WTC11 (cell line): ENCODE measurements at regions not wholly inside any gene's neighbourhood (a gene's known extent, or its start where the extent isn't known, plus 50 kb on each side); places are given as distances from the start of the nearest gene placed in this dataset.

Experiments
- ATAC-seq: fragments of 200-7000 bp; cut with Tn5 transposase; 2 replicates; pipeline ENCODE4 v1.10.0; 2021; ENCODE audit warnings: mild to moderate bottlenecking, moderate library complexity
- CTCF ChIA-PET: fragments of 300-600 bp; sonication (Branson Sonifier 250); formaldehyde crosslinking; loops from one replicate; lab custom pipeline; 2021; ENCODE audit warnings: antibody characterized with exemption; lab: Charles Lee
- POLR2A ChIA-PET: fragments of 350-600 bp; sonication (Branson Sonifier 250); formaldehyde crosslinking; loops from one replicate; lab custom pipeline; 2021; ENCODE audit warnings: antibody characterized with exemption; lab: Charles Lee
- DNase-seq: peaks from one replicate; pipeline ENCODE4 v3.0.0; 2021; ENCODE audit warnings: low spot score
- H3K27ac Mint-ChIP-seq: 2 replicates; pipeline ENCODE4 v1.8.0; 2021; ENCODE audit warnings: mixed read lengths
- H3K27me3 Mint-ChIP-seq: 2 replicates; pipeline ENCODE4 v1.8.0; 2021; ENCODE audit warnings: low read depth, mild to moderate bottlenecking, moderate library complexity, mixed read lengths
- H3K36me3 Mint-ChIP-seq: 2 replicates; pipeline ENCODE4 v1.8.0; 2021; ENCODE audit warnings: mixed read lengths
- H3K4me1 Mint-ChIP-seq: 2 replicates; pipeline ENCODE4 v1.8.0; 2022; ENCODE audit warnings: mixed read lengths
- H3K4me3 Mint-ChIP-seq: 2 replicates; pipeline ENCODE4 v1.8.0; 2021; ENCODE audit warnings: mild to moderate bottlenecking, moderate library complexity, mixed read lengths
- H3K9me3 Mint-ChIP-seq: 2 replicates; pipeline ENCODE4 v1.8.0; 2021; ENCODE audit warnings: mixed read lengths
- ATF2 ChIP-seq: sonication (generic); formaldehyde crosslinking; IDR thresholded peaks from 2 replicates; pipeline ENCODE4 v1.8.1; 2022; ENCODE audit warnings: low read depth, missing genetic modification reagents, borderline replicate concordance
- ETV6 ChIP-seq: sonication (generic); formaldehyde crosslinking; IDR thresholded peaks from 2 replicates; pipeline ENCODE4 v1.8.1; 2022; ENCODE audit warnings: mild to moderate bottlenecking, missing genetic modification reagents
- FOXP4 ChIP-seq: sonication (generic); formaldehyde crosslinking; IDR thresholded peaks from 2 replicates; pipeline ENCODE4 v1.8.0; 2022; ENCODE audit warnings: mild to moderate bottlenecking, missing genetic modification reagents
- MYBL2 ChIP-seq: sonication (generic); formaldehyde crosslinking; IDR thresholded peaks from 2 replicates; pipeline ENCODE4 v1.8.1; 2023; ENCODE audit warnings: mild to moderate bottlenecking, moderate library complexity, missing genetic modification reagents
- OVOL2 ChIP-seq: fragments of 250-450 bp; sonication (Bioruptor Pico); IDR thresholded peaks from 2 replicates; pipeline ENCODE4 v1.9.0; 2021; ENCODE audit warnings: mild to moderate bottlenecking, borderline replicate concordance
- STAT6 ChIP-seq: sonication (generic); formaldehyde crosslinking; conservative IDR thresholded peaks from 2 replicates; pipeline ENCODE4 v1.8.1; 2023; ENCODE audit warnings: mild to moderate bottlenecking, low read depth, missing genetic modification reagents, moderate library complexity
- USF2 ChIP-seq: sonication (generic); formaldehyde crosslinking; IDR thresholded peaks from 2 replicates; pipeline ENCODE4 v1.8.1; 2023; ENCODE audit warnings: mild to moderate bottlenecking, missing genetic modification reagents, moderate library complexity
- ZNF121 ChIP-seq: sonication (generic); formaldehyde crosslinking; IDR thresholded peaks from 2 replicates; pipeline ENCODE4 v1.8.0; 2023; ENCODE audit warnings: missing genetic modification reagents
- ZNF232 ChIP-seq: sonication (generic); formaldehyde crosslinking; IDR thresholded peaks from 2 replicates; pipeline ENCODE4 v1.8.0; 2022; ENCODE audit warnings: mild to moderate bottlenecking, missing genetic modification reagents
- ZNF281 ChIP-seq: sonication (generic); formaldehyde crosslinking; IDR thresholded peaks from 2 replicates; pipeline ENCODE4 v1.8.0; 2023; ENCODE audit warnings: mild to moderate bottlenecking, missing genetic modification reagents
- ZNF317 ChIP-seq: sonication (generic); formaldehyde crosslinking; IDR thresholded peaks from 2 replicates; pipeline ENCODE4 v1.8.1; 2023; ENCODE audit warnings: low read depth, mild to moderate bottlenecking, moderate library complexity, missing genetic modification reagents, borderline replicate concordance
- TF ChIP-seq, protein P1 (sequence below): sonication (generic); formaldehyde crosslinking; IDR thresholded peaks from 2 replicates; pipeline ENCODE4 v1.8.0; 2023; ENCODE audit warnings: missing genetic modification reagents
- TF ChIP-seq, protein P2 (sequence below): sonication (generic); formaldehyde crosslinking; IDR thresholded peaks from 2 replicates; pipeline ENCODE4 v1.8.1; 2022; ENCODE audit warnings: mild to moderate bottlenecking, moderate library complexity, missing genetic modification reagents
- TF ChIP-seq, protein P3 (sequence below): fragments of 250-450 bp; sonication (Bioruptor Pico); IDR thresholded peaks from 2 replicates; pipeline ENCODE4 v1.9.0; 2021; ENCODE audit warnings: mild to moderate bottlenecking

DNA sequence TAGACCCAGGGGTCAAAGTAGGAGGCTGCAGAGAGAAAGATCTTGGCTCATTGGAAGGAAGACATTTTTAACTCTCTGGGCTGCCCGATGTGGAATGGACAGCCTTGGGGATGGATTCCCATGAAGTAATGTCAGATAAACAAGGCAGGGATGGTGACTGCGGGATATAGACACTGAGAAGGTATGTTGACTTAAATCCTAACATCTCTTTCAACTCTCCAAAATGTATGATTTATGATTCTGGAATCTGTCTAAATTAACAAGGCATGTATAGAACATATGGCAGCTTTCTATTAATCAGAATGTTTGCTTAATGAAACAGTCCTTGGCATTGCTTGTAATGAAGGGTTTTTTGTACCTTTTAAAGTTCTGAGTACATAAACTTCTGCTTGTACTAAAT is 56.1 kb upstream of the VSTM5 start (continued):
- no peak for TF ChIP-seq ZNF317
- TF ChIP-seq MYBL2, result no peak
- TF ChIP-seq ETV6 (CRISPR knock-in tag), result no peak

DNA sequence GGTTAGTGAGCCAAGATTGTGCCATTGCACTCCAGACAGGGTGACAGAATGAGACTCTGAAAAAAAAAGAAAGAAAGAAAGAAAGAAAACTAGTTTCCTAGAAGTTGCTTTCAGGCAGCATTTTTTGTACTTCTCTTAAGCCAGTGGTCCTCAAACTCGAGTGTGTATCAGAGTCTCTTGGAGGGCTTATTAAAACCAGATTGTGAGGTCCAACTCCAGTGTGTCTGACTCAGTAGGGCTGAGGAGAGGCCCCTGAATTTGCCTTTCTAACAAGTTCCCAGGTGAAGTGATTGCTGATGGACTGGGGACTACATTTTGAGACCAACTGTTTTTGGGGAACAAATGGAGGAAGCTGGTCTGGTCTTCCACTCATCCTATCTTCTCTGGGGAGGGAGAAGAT is 57.5 kb upstream of the VSTM5 start:
- Mint-ChIP-seq H3K36me3 (no peaks in the 10 kb centered on the region), H3K27me3 (no peaks in the 10 kb centered on the region), H3K4me3 (no peak overlapping the region), H3K4me1 (peaks cover 5% of the 10 kb centered on the region; the same call in 1 of the 2 replicates), H3K27ac (no peak overlapping the region), H3K9me3 (no peaks in the 10 kb centered on the region)
- ChIA-PET POLR2A (no interaction called here), CTCF (interaction anchor here (3.0 kb wide), 1 partner anchor 13 kb away, joined by 13 read pairs; no protein-coding TSS in a partner anchor)
- TF ChIP-seq USF2 (CRISPR knock-in tag) (no peak), ZNF121 (CRISPR knock-in tag) (no peak), OVOL2 (CRISPR knock-in tag) (no peak), ZNF317 (no peak), ZNF232 (CRISPR knock-in tag) (no peak), ZNF281 (CRISPR knock-in tag) (no peak), FOXP4 (CRISPR knock-in tag) (no peak), STAT6 (CRISPR knock-in tag) (no peak), ATF2 (CRISPR knock-in tag) (no peak)
- TF ChIP-seq, protein P1, sequence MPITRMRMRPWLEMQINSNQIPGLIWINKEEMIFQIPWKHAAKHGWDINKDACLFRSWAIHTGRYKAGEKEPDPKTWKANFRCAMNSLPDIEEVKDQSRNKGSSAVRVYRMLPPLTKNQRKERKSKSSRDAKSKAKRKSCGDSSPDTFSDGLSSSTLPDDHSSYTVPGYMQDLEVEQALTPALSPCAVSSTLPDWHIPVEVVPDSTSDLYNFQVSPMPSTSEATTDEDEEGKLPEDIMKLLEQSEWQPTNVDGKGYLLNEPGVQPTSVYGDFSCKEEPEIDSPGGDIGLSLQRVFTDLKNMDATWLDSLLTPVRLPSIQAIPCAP (CRISPR knock-in tag), result no peak
- TF ChIP-seq, protein P2, sequence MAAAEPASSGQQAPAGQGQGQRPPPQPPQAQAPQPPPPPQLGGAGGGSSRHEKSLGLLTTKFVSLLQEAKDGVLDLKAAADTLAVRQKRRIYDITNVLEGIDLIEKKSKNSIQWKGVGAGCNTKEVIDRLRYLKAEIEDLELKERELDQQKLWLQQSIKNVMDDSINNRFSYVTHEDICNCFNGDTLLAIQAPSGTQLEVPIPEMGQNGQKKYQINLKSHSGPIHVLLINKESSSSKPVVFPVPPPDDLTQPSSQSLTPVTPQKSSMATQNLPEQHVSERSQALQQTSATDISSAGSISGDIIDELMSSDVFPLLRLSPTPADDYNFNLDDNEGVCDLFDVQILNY (CRISPR knock-in tag), result no peak
- TF ChIP-seq, protein P3, sequence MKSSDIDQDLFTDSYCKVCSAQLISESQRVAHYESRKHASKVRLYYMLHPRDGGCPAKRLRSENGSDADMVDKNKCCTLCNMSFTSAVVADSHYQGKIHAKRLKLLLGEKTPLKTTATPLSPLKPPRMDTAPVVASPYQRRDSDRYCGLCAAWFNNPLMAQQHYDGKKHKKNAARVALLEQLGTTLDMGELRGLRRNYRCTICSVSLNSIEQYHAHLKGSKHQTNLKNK (CRISPR knock-in tag), result no peak
- no peak for ATAC-seq
- DNase-seq, result no peak
